GM12874 (cell line): ENCODE measurements at regions not wholly inside any gene's neighbourhood (a gene's known extent, or its start where the extent isn't known, plus 50 kb on each side); places are given as distances from the start of the nearest gene placed in this dataset.

Experiments used
- TF ChIP-seq, protein P1 (sequence below): IDR thresholded peaks from 2 replicates; pipeline ENCODE4 v1.5.1; 2011; ENCODE audit warnings: low read depth, mild to moderate bottlenecking, control low read depth, low read length, moderate library complexity; ENCODE audit not compliant: insufficient read depth

DNA sequence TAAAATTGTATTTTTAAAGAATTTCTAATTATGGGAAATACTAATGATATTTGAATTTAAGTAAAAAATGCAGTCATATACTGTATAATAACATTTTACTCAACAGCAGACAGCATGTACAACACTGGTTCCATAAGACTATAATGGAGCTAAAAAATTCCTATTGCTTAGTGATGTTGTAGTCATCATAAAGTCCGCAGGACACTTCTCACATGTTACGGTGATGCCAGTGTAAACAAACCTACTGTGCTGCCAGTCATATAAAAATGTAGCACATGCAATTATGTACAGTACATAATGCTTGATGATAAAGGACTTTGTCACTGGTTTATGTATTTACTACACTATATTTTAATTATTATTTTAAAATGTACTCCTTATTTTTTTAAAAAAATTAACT is 629.3 kb downstream of the IPMK start:
- TF ChIP-seq, protein P1, sequence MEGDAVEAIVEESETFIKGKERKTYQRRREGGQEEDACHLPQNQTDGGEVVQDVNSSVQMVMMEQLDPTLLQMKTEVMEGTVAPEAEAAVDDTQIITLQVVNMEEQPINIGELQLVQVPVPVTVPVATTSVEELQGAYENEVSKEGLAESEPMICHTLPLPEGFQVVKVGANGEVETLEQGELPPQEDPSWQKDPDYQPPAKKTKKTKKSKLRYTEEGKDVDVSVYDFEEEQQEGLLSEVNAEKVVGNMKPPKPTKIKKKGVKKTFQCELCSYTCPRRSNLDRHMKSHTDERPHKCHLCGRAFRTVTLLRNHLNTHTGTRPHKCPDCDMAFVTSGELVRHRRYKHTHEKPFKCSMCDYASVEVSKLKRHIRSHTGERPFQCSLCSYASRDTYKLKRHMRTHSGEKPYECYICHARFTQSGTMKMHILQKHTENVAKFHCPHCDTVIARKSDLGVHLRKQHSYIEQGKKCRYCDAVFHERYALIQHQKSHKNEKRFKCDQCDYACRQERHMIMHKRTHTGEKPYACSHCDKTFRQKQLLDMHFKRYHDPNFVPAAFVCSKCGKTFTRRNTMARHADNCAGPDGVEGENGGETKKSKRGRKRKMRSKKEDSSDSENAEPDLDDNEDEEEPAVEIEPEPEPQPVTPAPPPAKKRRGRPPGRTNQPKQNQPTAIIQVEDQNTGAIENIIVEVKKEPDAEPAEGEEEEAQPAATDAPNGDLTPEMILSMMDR, result no peak

DNA sequence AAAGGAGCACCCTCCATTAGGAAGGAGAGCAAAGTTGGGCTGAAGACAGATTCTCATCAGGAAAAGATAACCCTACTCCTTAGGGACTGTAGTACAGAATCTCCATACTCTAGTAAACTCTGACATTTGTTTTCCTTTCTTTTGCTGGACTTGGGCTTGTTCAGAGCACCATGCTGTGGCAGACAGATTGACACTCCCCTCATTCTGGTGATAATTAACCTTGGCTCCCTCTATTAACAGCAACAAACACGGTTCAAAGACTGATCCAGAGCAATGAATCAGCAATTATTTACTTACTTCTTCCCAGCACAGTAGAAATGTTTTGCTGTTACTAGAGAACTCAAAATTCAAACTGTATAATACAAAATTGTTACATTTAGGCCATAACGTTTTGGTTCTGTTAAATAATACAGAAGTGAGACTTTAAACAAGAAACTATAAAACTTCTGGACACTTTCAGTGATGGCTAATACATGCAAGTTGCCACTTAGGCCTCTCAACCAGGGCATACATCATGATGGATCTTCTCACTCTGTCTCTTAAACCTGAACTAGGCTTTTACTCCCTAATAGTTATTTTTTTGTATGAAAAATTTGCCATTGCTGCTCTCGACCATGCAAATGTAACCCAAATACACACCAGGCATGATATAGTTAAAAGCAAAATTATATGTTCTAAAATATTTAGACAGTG is 639.0 kb downstream of the IPMK start:
- TF ChIP-seq, protein P1, result no peak

DNA sequence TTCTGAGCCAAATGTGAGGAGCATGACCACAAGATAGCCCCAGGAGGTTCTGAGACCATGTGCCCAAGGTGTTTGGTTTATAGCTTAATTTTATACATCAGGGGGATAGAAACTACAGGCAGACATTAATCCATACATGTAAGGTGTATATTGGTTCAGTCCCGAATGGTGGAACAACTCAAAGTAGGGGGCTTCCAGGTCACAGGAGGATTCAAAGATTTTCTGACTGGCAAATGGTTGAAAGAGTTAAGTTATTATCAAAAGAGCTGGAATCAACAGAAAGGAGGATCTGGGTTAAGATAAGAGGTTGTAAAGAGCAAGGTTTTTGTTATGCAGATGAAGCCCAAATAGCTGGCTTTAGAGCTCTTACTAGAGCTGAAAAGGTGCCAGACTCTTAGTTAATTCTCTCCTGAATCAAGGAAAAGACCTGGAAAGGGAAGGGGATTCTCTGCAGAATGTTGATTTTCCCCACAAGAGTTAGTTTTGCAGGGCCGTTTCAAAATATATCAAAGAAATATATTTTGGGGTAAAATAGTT is 640.0 kb downstream of the IPMK start:
- TF ChIP-seq, protein P1, result no peak

DNA sequence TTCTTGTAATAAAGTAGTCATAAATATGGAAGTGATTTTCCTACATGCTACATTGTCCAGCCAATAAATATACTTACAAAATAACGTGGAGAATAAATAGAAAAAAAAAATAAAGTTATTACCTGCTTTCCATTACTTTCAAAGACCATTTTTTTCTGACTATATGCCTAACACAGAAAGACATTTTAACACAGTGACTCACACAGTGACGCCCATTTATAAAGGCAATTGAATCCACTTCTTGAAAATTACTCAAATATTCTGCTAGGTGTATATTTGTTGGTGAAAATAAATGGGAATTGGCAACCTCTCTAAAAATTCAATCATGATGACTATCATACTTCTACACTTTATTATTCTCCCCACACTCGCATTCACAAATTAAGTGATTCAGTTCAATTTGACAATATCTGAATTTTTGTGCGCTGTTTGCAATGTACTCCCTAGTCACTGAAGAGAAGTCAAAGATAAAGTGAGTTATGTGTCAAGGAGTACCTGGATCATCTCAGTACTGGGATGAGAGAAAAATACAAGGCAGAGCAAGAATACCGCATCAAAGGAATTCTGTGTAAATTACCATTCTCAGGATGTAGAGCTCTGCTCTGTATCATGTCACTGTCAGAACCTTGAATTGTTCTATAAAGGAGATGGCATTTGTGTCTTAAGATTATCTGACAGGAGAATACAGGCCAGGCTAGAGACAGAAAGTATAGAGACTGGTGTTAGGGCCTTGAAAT is 642.7 kb downstream of the IPMK start:
- TF ChIP-seq, protein P1, result no peak

DNA sequence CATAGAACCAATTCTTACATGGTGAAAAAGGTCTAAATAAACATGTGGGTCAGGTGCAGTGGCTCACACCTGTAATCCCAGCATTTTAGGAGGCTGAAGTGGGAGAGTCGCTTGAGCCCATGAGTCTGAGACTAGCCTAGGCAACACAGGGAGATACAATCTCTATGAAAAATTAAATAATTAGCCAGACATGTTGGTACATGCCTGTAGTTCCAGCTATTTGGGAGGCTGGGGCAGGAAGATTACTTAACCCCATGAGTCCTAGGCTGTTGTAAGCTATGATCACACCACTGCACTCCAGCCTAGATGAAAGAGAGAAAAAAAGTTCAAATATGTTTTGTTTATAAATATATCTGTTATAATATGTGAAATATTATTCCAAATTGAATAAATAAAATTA is 643.6 kb downstream of the IPMK start:
- TF ChIP-seq, protein P1, result no peak

DNA sequence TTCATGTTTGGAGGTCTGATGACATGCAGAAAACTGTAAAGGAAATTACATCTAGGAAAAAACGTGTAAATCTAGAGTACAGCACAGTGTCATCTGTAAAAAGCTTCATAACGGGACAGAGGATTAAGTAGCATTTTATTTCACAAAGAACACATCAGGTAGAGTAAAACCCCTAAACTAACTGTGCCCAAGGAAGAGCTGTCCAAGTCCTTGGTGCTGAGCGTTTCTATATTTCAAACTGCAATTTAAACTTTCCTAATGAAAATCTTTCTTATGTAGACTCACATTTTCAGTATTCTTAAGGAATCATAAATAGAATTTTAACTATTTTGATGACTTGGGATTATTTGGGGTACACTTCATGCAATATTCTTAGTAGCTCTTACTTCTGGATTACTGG is 646.2 kb downstream of the IPMK start:
- TF ChIP-seq, protein P1, result no peak

DNA sequence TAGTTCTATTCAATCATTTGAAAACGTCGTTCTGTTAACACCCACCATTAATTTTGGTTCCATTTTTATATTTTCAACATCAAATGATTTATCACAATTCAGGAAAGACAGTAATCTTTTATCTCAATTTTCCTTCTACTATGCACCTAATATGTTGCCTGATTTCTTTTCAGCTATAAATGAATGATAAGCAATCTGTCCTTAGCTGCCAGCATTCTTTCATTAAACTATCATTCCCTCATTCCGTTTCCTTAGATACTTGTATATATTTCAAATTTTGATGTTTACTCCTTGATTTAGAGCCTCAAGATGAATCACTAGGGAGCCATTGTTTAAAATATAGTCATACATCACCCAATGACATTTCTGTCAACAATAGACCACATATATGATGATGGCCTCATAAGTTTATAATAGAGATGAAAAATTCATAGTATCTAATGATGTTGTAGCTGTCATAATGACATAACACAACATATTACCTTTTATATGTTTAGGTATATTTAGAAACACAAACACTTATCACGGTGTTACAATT is 661.7 kb downstream of the IPMK start:
- TF ChIP-seq, protein P1, result no peak
